ENCODE measurements at regions not wholly inside any gene's neighbourhood (a gene's known extent, or its start where the extent isn't known, plus 50 kb on each side); places are given as distances from the start of the nearest gene placed in this dataset.

- Mint-ChIP-seq H3K4me1 (ENCODE audit: low read depth) (peaks cover 1% of the 10 kb centered on the region), H3K36me3 (ENCODE audit: insufficient read depth) (no peaks in the 10 kb centered on the region), H3K9me3 (ENCODE audit: low read depth) (no peaks in the 10 kb centered on the region), H3K27me3 (no peaks in the 10 kb centered on the region), H3K27ac (no peak overlapping the region), H3K4me3 (ENCODE audit: low read depth) (no peak overlapping the region)
- no peak for TF ChIP-seq CTCF (IDR thresholded peaks at IDR 0.05; ENCODE audit: unreplicated experiment)
- no peak for DNase-seq (ENCODE audit: low spot score, unreplicated experiment)
These were observed 632.4 kb upstream of the CAMK1G start for GRCh38 chr1:208951026-208951525.

GRCh38 chr1:208951908-208952307 lies 631.6 kb upstream of the CAMK1G start:
- no peaks in the 10 kb centered on the region for H3K9me3 Mint-ChIP-seq (ENCODE audit: low read depth)
- TF ChIP-seq CTCF (IDR thresholded peaks at IDR 0.05; ENCODE audit: unreplicated experiment), result no peak
- H3K36me3 Mint-ChIP-seq (ENCODE audit: insufficient read depth), result no peaks in the 10 kb centered on the region
- H3K27ac Mint-ChIP-seq, result no peak overlapping the region
- H3K27me3 Mint-ChIP-seq, result no peaks in the 10 kb centered on the region
- no peak for DNase-seq (ENCODE audit: low spot score, unreplicated experiment)
- peaks cover 1% of the 10 kb centered on the region for H3K4me1 Mint-ChIP-seq (ENCODE audit: low read depth)
- H3K4me3 Mint-ChIP-seq (ENCODE audit: low read depth), result no peak overlapping the region

- DNase-seq (ENCODE audit: low spot score, unreplicated experiment), result no peak
- no peak for TF ChIP-seq CTCF (IDR thresholded peaks at IDR 0.05; ENCODE audit: unreplicated experiment)
- peaks cover 18% of the 10 kb centered on the region for H3K9me3 Mint-ChIP-seq (ENCODE audit: low read depth)
- peaks cover 18% of the 10 kb centered on the region for H3K27me3 Mint-ChIP-seq
- no peaks in the 10 kb centered on the region for H3K36me3 Mint-ChIP-seq (ENCODE audit: insufficient read depth)
- H3K27ac Mint-ChIP-seq, result no peak overlapping the region
- H3K4me3 Mint-ChIP-seq (ENCODE audit: low read depth), result no peak overlapping the region
- H3K4me1 Mint-ChIP-seq (ENCODE audit: low read depth), result no peaks in the 10 kb centered on the region
These were observed 620.6 kb upstream of the CAMK1G start for GRCh38 chr1:208962867-208963266.

- DNase-seq (ENCODE audit: low spot score, unreplicated experiment), result no peak
- H3K36me3 Mint-ChIP-seq (ENCODE audit: insufficient read depth), result no peaks in the 10 kb centered on the region
- peaks cover 3% of the 10 kb centered on the region for H3K9me3 Mint-ChIP-seq (ENCODE audit: low read depth)
- no peak overlapping the region for H3K27ac Mint-ChIP-seq
- no peaks in the 10 kb centered on the region for H3K4me1 Mint-ChIP-seq (ENCODE audit: low read depth)
- no peak overlapping the region for H3K4me3 Mint-ChIP-seq (ENCODE audit: low read depth)
- H3K27me3 Mint-ChIP-seq, result peaks cover 34% of the 10 kb centered on the region
- TF ChIP-seq CTCF (IDR thresholded peaks at IDR 0.05; ENCODE audit: unreplicated experiment), result no peak
These were observed 618.2 kb upstream of the CAMK1G start for GRCh38 chr1:208965351-208965750.

GRCh38 chr1:208967334-208967733 lies 616.2 kb upstream of the CAMK1G start:
- Mint-ChIP-seq H3K4me1 (ENCODE audit: low read depth) (no peaks in the 10 kb centered on the region), H3K27ac (no peak overlapping the region), H3K27me3 (peaks cover 37% of the 10 kb centered on the region), H3K36me3 (ENCODE audit: insufficient read depth) (no peaks in the 10 kb centered on the region), H3K4me3 (ENCODE audit: low read depth) (no peak overlapping the region), H3K9me3 (ENCODE audit: low read depth) (no peaks in the 10 kb centered on the region)
- no peak for DNase-seq (ENCODE audit: low spot score, unreplicated experiment)
- TF ChIP-seq CTCF (IDR thresholded peaks at IDR 0.05; ENCODE audit: unreplicated experiment), result no peak
